ENCODE measurements at regions not wholly inside any gene's neighbourhood (a gene's known extent, or its start where the extent isn't known, plus 50 kb on each side); places are given as distances from the start of the nearest gene placed in this dataset.

GRCh38 chr5:2133080-2133479 is 250.4 kb upstream of the IRX4 start:
- H3K4me3 Mint-ChIP-seq (ENCODE audit: unreplicated experiment) = no peak overlapping the region
- DNase-seq (ENCODE audit: extremely low spot score, unreplicated experiment) = no peak
- TF ChIP-seq, protein P1, sequence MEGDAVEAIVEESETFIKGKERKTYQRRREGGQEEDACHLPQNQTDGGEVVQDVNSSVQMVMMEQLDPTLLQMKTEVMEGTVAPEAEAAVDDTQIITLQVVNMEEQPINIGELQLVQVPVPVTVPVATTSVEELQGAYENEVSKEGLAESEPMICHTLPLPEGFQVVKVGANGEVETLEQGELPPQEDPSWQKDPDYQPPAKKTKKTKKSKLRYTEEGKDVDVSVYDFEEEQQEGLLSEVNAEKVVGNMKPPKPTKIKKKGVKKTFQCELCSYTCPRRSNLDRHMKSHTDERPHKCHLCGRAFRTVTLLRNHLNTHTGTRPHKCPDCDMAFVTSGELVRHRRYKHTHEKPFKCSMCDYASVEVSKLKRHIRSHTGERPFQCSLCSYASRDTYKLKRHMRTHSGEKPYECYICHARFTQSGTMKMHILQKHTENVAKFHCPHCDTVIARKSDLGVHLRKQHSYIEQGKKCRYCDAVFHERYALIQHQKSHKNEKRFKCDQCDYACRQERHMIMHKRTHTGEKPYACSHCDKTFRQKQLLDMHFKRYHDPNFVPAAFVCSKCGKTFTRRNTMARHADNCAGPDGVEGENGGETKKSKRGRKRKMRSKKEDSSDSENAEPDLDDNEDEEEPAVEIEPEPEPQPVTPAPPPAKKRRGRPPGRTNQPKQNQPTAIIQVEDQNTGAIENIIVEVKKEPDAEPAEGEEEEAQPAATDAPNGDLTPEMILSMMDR (IDR thresholded peaks at IDR 0.05) = no peak
- H3K27me3 Mint-ChIP-seq (ENCODE audit: unreplicated experiment) = no peaks in the 10 kb centered on the region
- H3K27ac Mint-ChIP-seq (ENCODE audit: unreplicated experiment) = peak overlapping the region; percentile 19
- H3K4me1 Mint-ChIP-seq (ENCODE audit: unreplicated experiment) = peaks cover 23% of the 10 kb centered on the region
- no peaks in the 10 kb centered on the region for H3K36me3 Mint-ChIP-seq (ENCODE audit: unreplicated experiment)
- peaks cover 4% of the 10 kb centered on the region for H3K9me3 Mint-ChIP-seq (ENCODE audit: unreplicated experiment)

DNA sequence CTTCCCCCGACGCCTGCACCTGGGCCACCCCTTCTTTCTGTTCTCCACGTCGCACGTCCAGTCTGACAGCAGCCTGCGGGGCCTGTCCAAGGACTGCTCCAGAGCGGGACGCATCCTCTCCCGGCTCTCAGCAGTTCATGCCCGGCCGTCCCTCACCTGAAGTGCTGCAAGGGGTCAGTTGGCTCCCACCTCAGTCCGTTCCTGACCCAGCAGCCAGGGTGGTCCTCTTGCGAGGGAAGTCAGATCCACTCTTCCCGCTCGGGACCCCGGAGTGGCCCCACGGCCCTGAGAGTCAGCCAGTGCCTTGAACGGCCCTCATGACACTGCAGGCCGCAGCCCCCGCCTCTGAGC is 249.7 kb upstream of the IRX4 start:
- Mint-ChIP-seq H3K27me3 (ENCODE audit: unreplicated experiment) (no peaks in the 10 kb centered on the region), H3K9me3 (ENCODE audit: unreplicated experiment) (peaks cover 4% of the 10 kb centered on the region)

DNA sequence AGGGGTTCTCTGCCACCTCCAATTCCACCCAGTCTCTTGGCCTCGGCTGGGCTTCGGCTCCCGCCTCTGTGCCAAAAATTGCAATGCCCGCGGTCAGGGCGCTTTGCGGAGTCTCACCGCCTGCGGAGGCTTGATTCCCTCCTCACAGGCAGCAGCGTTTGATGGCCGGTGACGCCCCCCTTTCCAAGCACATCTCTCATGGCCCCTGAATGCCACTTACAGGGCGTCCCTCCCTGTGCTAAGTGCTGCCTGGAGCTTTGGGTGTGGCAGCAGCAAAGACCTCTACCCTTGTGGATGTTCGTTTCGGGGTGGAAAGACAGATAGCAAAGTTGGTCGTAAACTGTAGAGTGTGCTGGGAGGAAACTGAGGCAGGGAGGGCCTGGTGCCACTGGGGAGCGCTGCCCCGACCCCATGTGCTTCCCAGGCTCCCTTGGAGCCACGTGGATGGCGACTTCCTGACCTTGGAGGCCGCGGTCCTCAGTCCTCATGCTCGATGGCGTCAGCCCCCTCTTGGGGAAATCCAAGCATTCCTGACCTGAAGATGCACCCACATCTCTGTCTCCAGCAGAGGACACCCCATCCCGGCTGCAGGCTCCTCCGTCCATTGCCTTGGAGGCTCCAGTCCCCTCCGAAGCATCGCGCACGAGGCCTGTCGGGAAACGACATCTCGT is 249.2 kb upstream of the IRX4 start:
- Mint-ChIP-seq H3K9me3 (ENCODE audit: unreplicated experiment) (peaks cover 4% of the 10 kb centered on the region), H3K36me3 (ENCODE audit: unreplicated experiment) (no peaks in the 10 kb centered on the region), H3K4me3 (ENCODE audit: unreplicated experiment) (no peak overlapping the region), H3K27ac (ENCODE audit: unreplicated experiment) (no peak overlapping the region), H3K4me1 (ENCODE audit: unreplicated experiment) (peaks cover 23% of the 10 kb centered on the region), H3K27me3 (ENCODE audit: unreplicated experiment) (no peaks in the 10 kb centered on the region)
- DNase-seq (ENCODE audit: extremely low spot score, unreplicated experiment) = peak; percentile 75
- TF ChIP-seq, protein P1 (IDR thresholded peaks at IDR 0.05) = no peak

More for the DNA sequence above, 249.7 kb upstream of the IRX4 start:
- peak; percentile 84 for DNase-seq (ENCODE audit: extremely low spot score, unreplicated experiment)
- no peak overlapping the region for H3K27ac Mint-ChIP-seq (ENCODE audit: unreplicated experiment)
- peaks cover 23% of the 10 kb centered on the region for H3K4me1 Mint-ChIP-seq (ENCODE audit: unreplicated experiment)
- TF ChIP-seq, protein P1 (IDR thresholded peaks at IDR 0.05) = no peak
- H3K4me3 Mint-ChIP-seq (ENCODE audit: unreplicated experiment) = no peak overlapping the region
- H3K36me3 Mint-ChIP-seq (ENCODE audit: unreplicated experiment) = no peaks in the 10 kb centered on the region

- Mint-ChIP-seq H3K27ac (ENCODE audit: unreplicated experiment) (no peak overlapping the region), H3K9me3 (ENCODE audit: unreplicated experiment) (no peaks in the 10 kb centered on the region), H3K4me3 (ENCODE audit: unreplicated experiment) (no peak overlapping the region), H3K36me3 (ENCODE audit: unreplicated experiment) (no peaks in the 10 kb centered on the region), H3K27me3 (ENCODE audit: unreplicated experiment) (no peaks in the 10 kb centered on the region), H3K4me1 (ENCODE audit: unreplicated experiment) (peaks cover 23% of the 10 kb centered on the region)
- no peak for DNase-seq (ENCODE audit: extremely low spot score, unreplicated experiment)
- TF ChIP-seq, protein P1 (IDR thresholded peaks at IDR 0.05) = no peak
Observed at GRCh38 chr5:2131196-2131595, 248.5 kb upstream of the IRX4 start.

GRCh38 chr5:2130361-2130760 is 247.6 kb upstream of the IRX4 start:
- H3K27ac Mint-ChIP-seq (ENCODE audit: unreplicated experiment) = no peak overlapping the region
- H3K9me3 Mint-ChIP-seq (ENCODE audit: unreplicated experiment) = no peaks in the 10 kb centered on the region
- no peak overlapping the region for H3K4me3 Mint-ChIP-seq (ENCODE audit: unreplicated experiment)
- TF ChIP-seq, protein P1 (IDR thresholded peaks at IDR 0.05) = no peak
- H3K27me3 Mint-ChIP-seq (ENCODE audit: unreplicated experiment) = no peaks in the 10 kb centered on the region
- peaks cover 19% of the 10 kb centered on the region for H3K4me1 Mint-ChIP-seq (ENCODE audit: unreplicated experiment)
- DNase-seq (ENCODE audit: extremely low spot score, unreplicated experiment) = no peak
- H3K36me3 Mint-ChIP-seq (ENCODE audit: unreplicated experiment) = no peaks in the 10 kb centered on the region
